ENCODE measurements at regions not wholly inside any gene's neighbourhood (a gene's known extent, or its start where the extent isn't known, plus 50 kb on each side); places are given as distances from the start of the nearest gene placed in this dataset.

GRCh38 chr4:24656906-24657305, 72.6 kb upstream of the DHX15 start:
- no peak overlapping the region for H3K4me3 ChIP-seq (ENCODE audit: low read depth, low read length)
- in situ Hi-C loops (cut with HindIII; ENCODE audit: low sequenced_read_pairs), result no loop called here
- no peak for DNase-seq (ENCODE audit: low read depth, low spot score)
- TF ChIP-seq CTCF (IDR thresholded peaks at IDR 0.05; ENCODE audit: low read depth, low read length), result no peak

GRCh38 chr4:24657768-24658617, 73.6 kb upstream of the DHX15 start:
- TF ChIP-seq CTCF (IDR thresholded peaks at IDR 0.05; ENCODE audit: low read depth, low read length), result no peak
- peak; percentile 87 for DNase-seq (ENCODE audit: low read depth, low spot score)
- no peak overlapping the region for H3K4me3 ChIP-seq (ENCODE audit: low read depth, low read length)
- in situ Hi-C loops (cut with HindIII; ENCODE audit: low sequenced_read_pairs), result no loop called here

- no peak overlapping the region for H3K4me3 ChIP-seq (ENCODE audit: low read depth, low read length)
- in situ Hi-C loops (cut with HindIII; ENCODE audit: low sequenced_read_pairs), result no loop called here
- TF ChIP-seq CTCF (IDR thresholded peaks at IDR 0.05; ENCODE audit: low read depth, low read length), result no peak
- no peak for DNase-seq (ENCODE audit: low read depth, low spot score)
Measured at GRCh38 chr4:24659241-24659961, 75.0 kb upstream of the DHX15 start.

GRCh38 chr4:24662056-24662455, 77.7 kb upstream of the DHX15 start:
- in situ Hi-C loops (cut with HindIII; ENCODE audit: low sequenced_read_pairs), result no loop called here
- no peak overlapping the region for H3K4me3 ChIP-seq (ENCODE audit: low read depth, low read length)
- no peak for DNase-seq (ENCODE audit: low read depth, low spot score)
- no peak for TF ChIP-seq CTCF (IDR thresholded peaks at IDR 0.05; ENCODE audit: low read depth, low read length)

- TF ChIP-seq CTCF (IDR thresholded peaks at IDR 0.05; ENCODE audit: low read depth, low read length), result no peak
- no peak for DNase-seq (ENCODE audit: low read depth, low spot score)
- no peak overlapping the region for H3K4me3 ChIP-seq (ENCODE audit: low read depth, low read length)
- in situ Hi-C loops (cut with HindIII; ENCODE audit: low sequenced_read_pairs), result no loop called here
Measured at GRCh38 chr4:24662542-24662941, 78.2 kb upstream of the DHX15 start.

- DNase-seq (ENCODE audit: low read depth, low spot score), result no peak
- no peak for TF ChIP-seq CTCF (IDR thresholded peaks at IDR 0.05; ENCODE audit: low read depth, low read length)
- in situ Hi-C loops (cut with HindIII; ENCODE audit: low sequenced_read_pairs), result no loop called here
- H3K4me3 ChIP-seq (ENCODE audit: low read depth, low read length), result no peak overlapping the region
Measured at GRCh38 chr4:24664956-24665355, 80.6 kb upstream of the DHX15 start.
